Heart left ventricle (tissue), 16 donors: ENCODE measurements at regions not wholly inside any gene's neighbourhood (a gene's known extent, or its start where the extent isn't known, plus 50 kb on each side); places are given as distances from the start of the nearest gene placed in this dataset.

Source experiments
- ATAC-seq, 4 donors: fragments of 200-7000 bp; cut with Tn5 transposase; one replicate each; pipeline ENCODE4 v1.9.1; 2020 to 2022; ENCODE audit warnings: moderate library complexity in 4 of 4, mild to moderate bottlenecking in 3 of 4, moderate number of reproducible peaks in 1 of 4
- DNase-seq, 5 donors: peaks; one replicate each; pipeline ENCODE4 v3.0.0-alpha.2; 2020
- H3K27ac ChIP-seq, 12 donors: fragments of 200-600 bp; sonication (generic) in 4 of 12; one replicate each; pipeline versions ENCODE4 v1.5.0 to v1.8.0; 2016 to 2022; ENCODE audit warnings: mild to moderate bottlenecking in 2 of 12
- H3K27me3 ChIP-seq, 9 donors: fragments of 200-600 bp; sonication (generic) in 2 of 9; one replicate each; pipeline versions ENCODE4 v1.5.1 to v1.8.0; 2016 to 2022; ENCODE audit warnings: mild to moderate bottlenecking in 3 of 9
- H3K36me3 ChIP-seq, 9 donors: fragments of 200-600 bp; sonication (generic) in 2 of 9; one replicate each; pipeline versions ENCODE4 v1.5.0 to v1.8.0; 2018 to 2022; ENCODE audit warnings: mild to moderate bottlenecking in 2 of 9
- H3K4me1 ChIP-seq, 12 donors: fragments of 200-600 bp; sonication (generic) in 4 of 12; one replicate each; pipeline versions ENCODE4 v1.5.0 to v1.8.0; 2016 to 2022; ENCODE audit warnings: mild to moderate bottlenecking in 3 of 12
- H3K4me3 ChIP-seq, 12 donors: fragments of 200-600 bp; sonication (generic) in 4 of 12; one replicate each; pipeline versions ENCODE4 v1.5.0 to v1.8.0; 2017 to 2022; ENCODE audit warnings: mild to moderate bottlenecking in 9 of 12, moderate library complexity in 4 of 12
- H3K9me3 ChIP-seq, 12 donors: fragments of 200-600 bp; sonication (generic) in 4 of 12; one replicate each; pipeline versions ENCODE4 v1.5.0 to v1.8.0; 2016 to 2022; ENCODE audit warnings: mild to moderate bottlenecking in 1 of 12
- POLR2A ChIP-seq, 2 donors: fragments of 450-650 bp; IDR thresholded peaks; one replicate each; pipeline ENCODE4 v1.6.1; 2017; ENCODE audit warnings: antibody characterized with exemption in 2 of 2, mild to moderate bottlenecking in 2 of 2, moderate library complexity in 2 of 2
- WGBS, 4 donors: extraction: QIAGEN DNeasy Blood & Tissue Kit in 2 of 4; methylation state at CpG; one replicate each; pipeline versions ENCODE4 v1.1.5 to v1.1.7; 2013 to 2018; 5-methylcytosine and 5-hydroxymethylcytosine counted together
- intact Hi-C, 10 donors: fragments of 100-400 bp; cut with DNase I; formaldehyde crosslinking; loops; one replicate each; pipeline versions ENCODE4 v1.11.1 to v1.14.2; 2022
- TF ChIP-seq, protein P1 (sequence below), 12 donors: fragments of 200-600 bp; sonication (generic) in 4 of 12; IDR thresholded peaks; one replicate each; pipeline versions ENCODE4 v1.5.0 to v1.8.0; 2018 to 2022; ENCODE audit warnings: antibody characterized with exemption in 12 of 12, mild to moderate bottlenecking in 5 of 12
- donor health status: ischemic (EF 13 %, LVEDD 7.1; RV severe dilation, severe dysfunction).
- donor health status: healthy with polysubstance abuse.
- donor health status: DM: no; HTN: yes; CAD: no.
- donor health status: DM: no; HTN: no; CAD: no.
- donor health status: ischemic (EF 25% LVEDD 6.9; RV normal size, moderate dysfunction).
- donor health status: ischemic (EF 25% LVEDD 5.7; RV mildly dilated, moderate dysfunction).
- donor health status: healthy.
- donor health status: DM: yes; HTN: yes; CAD: no.
- donor health status: ischemic (EF 35%, LVEDD 5.7; RV mildly dilated, moderate dysfunction).
- donor health status: nonischemic (EF 11% LVEDD 7.7; RV severe dilation, severe dysfunction).
- donor health status: DM: yes; HTN: yes; CAD: no.
- donor health status: PGD.
- donor health status: ischemic (EF 29% LVEDD 5.4; RV normal size, mild dysfunction).
- donor health status: nonischemic (EF 23%, LVEDD 6.1; RV moderate dilation, normal function).

GRCh38 chr10:24091256-24091655 is 117.7 kb upstream of the KIAA1217 start:
- Histone ChIP-seq H3K36me3 (no peaks in the 10 kb centered on the region), H3K4me3 (no peak overlapping the region), H3K4me1 (peaks cover 0 to 23% (median 6%) of the 10 kb centered on the region in 12 donors), H3K9me3 (peaks cover 0 to 3% (median 0%) of the 10 kb centered on the region in 12 donors), H3K27ac (peak overlapping the region in 7 of 12 donors; percentile 19 to 69 (median 30)), H3K27me3 (no peaks in the 10 kb centered on the region)
- ATAC-seq = peak in 2 of 4 donors; percentile 26 to 91
- WGBS, 4 donors = 54 to 66% (median 59%) methylated on average over 2 of the region's 2 CpGs
- no peak for DNase-seq
- TF ChIP-seq, protein P1, sequence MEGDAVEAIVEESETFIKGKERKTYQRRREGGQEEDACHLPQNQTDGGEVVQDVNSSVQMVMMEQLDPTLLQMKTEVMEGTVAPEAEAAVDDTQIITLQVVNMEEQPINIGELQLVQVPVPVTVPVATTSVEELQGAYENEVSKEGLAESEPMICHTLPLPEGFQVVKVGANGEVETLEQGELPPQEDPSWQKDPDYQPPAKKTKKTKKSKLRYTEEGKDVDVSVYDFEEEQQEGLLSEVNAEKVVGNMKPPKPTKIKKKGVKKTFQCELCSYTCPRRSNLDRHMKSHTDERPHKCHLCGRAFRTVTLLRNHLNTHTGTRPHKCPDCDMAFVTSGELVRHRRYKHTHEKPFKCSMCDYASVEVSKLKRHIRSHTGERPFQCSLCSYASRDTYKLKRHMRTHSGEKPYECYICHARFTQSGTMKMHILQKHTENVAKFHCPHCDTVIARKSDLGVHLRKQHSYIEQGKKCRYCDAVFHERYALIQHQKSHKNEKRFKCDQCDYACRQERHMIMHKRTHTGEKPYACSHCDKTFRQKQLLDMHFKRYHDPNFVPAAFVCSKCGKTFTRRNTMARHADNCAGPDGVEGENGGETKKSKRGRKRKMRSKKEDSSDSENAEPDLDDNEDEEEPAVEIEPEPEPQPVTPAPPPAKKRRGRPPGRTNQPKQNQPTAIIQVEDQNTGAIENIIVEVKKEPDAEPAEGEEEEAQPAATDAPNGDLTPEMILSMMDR (IDR thresholded peaks at IDR 0.05) = no peak
- TF ChIP-seq POLR2A (IDR thresholded peaks at IDR 0.05) = no peak
- intact Hi-C loops = no loop called here

DNA sequence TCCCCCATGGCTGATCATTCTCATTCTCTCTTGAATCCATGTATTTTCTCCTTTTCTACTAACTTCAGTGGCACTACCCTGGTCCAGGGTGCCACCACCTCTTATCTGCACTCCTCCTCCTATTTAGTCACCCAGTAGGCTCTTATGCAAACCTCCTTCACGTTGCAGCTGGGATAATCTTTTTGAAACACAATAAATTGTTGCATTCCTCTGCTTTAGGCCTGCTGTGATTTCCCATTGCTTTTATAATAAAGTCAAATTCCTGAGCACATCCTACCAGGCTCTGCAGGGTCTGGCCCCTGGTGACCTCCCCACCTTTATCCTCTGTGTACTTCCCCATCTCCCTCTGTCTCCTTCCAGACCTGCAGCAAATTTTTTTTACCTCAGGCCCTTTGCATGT is 112.7 kb upstream of the KIAA1217 start:
- H3K9me3 ChIP-seq = no peaks in the 10 kb centered on the region

DNA sequence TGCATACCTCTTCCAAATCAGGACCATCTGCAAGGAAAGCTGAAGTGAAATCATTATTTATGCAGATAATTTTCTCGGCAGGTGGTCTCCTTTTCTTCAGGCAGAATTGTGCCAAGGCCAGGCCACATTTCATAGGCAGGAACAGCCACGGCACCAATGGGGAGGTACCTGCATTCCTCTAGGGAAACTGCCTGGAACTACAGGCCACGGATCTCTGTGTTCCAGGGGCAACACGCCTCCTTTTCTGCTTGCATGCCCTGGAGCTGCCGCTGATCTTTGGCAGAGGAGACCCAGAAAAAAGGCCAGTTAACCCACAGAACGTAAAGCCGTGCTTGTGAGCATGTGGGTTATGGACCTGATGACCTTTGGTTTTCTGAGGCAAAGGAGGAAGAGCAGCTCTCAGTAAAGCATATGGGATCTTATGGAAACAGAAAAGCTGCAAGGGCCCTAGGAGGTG is 111.2 kb upstream of the KIAA1217 start:
- Histone ChIP-seq H3K27me3 (no peaks in the 10 kb centered on the region), H3K4me1 (peaks cover 0 to 9% (median 0%) of the 10 kb centered on the region in 12 donors), H3K9me3 (no peaks in the 10 kb centered on the region), H3K27ac (no peak overlapping the region), H3K4me3 (no peak overlapping the region), H3K36me3 (no peaks in the 10 kb centered on the region)
- no peak for ATAC-seq
- TF ChIP-seq, protein P1 (IDR thresholded peaks at IDR 0.05) = no peak
- TF ChIP-seq POLR2A (IDR thresholded peaks at IDR 0.05) = no peak
- no peak for DNase-seq
- intact Hi-C loops = no loop called here
- WGBS, 4 donors = 60 to 71% (median 67%) methylated on average over 7 of the region's 7 CpGs

More for the DNA sequence above, 112.7 kb upstream of the KIAA1217 start:
- TF ChIP-seq POLR2A (IDR thresholded peaks at IDR 0.05) = no peak
- TF ChIP-seq, protein P1 (IDR thresholded peaks at IDR 0.05) = no peak
- H3K36me3 ChIP-seq = no peaks in the 10 kb centered on the region
- no peaks in the 10 kb centered on the region for H3K27me3 ChIP-seq
- no peak overlapping the region for H3K27ac ChIP-seq
- peaks cover 0 to 12% (median 0%) of the 10 kb centered on the region in 12 donors for H3K4me1 ChIP-seq
- no peak overlapping the region for H3K4me3 ChIP-seq
- no peak for DNase-seq
- no peak for ATAC-seq
- intact Hi-C loops = no loop called here
- WGBS, 4 donors = 22 to 37% (median 30%) methylated on average over 1 of the region's 1 CpG

GRCh38 chr10:24104895-24105294 is 104.0 kb upstream of the KIAA1217 start:
- no peak for DNase-seq
- TF ChIP-seq, protein P1 (IDR thresholded peaks at IDR 0.05) = no peak
- no peak for TF ChIP-seq POLR2A (IDR thresholded peaks at IDR 0.05)
- no peak overlapping the region for H3K4me3 ChIP-seq
- H3K9me3 ChIP-seq = no peaks in the 10 kb centered on the region
- H3K27me3 ChIP-seq = no peaks in the 10 kb centered on the region
- peaks cover 0 to 9% (median 0%) of the 10 kb centered on the region in 12 donors for H3K4me1 ChIP-seq
- H3K36me3 ChIP-seq = no peaks in the 10 kb centered on the region
- intact Hi-C loops = no loop called here
- no peak for ATAC-seq
- WGBS, 4 donors = 78 to 93% (median 83%) methylated on average over 1 of the region's 1 CpG
- no peak overlapping the region for H3K27ac ChIP-seq
